Activated naive CD4-positive, alpha-beta T cell treated with anti-CD3 and anti-CD28 coated beads, Interleukin-2, amount 50 U/mL, for 24 hours (primary cell): ENCODE measurements at regions not wholly inside any gene's neighbourhood (a gene's known extent, or its start where the extent isn't known, plus 50 kb on each side); places are given as distances from the start of the nearest gene placed in this dataset.
"Not testable (repeated sequence)": the region's sequence is repeated elsewhere in the genome, so short reads cannot be mapped to it uniquely, and the experiment has no call there.

Experiments used
- H3K27ac Mint-ChIP-seq: one replicate; pipeline ENCODE4 v1.8.0; 2021; ENCODE audit warnings: mild to moderate bottlenecking, mixed read lengths
- H3K27me3 Mint-ChIP-seq: one replicate; pipeline ENCODE4 v1.8.0; 2021; ENCODE audit warnings: mixed read lengths
- H3K36me3 Mint-ChIP-seq: one replicate; pipeline ENCODE4 v1.8.0; 2021; ENCODE audit warnings: mixed read lengths
- H3K4me1 Mint-ChIP-seq: one replicate; pipeline ENCODE4 v1.8.0; 2021; ENCODE audit warnings: mixed read lengths
- H3K4me3 Mint-ChIP-seq: one replicate; pipeline ENCODE4 v1.8.0; 2021; ENCODE audit warnings: mild to moderate bottlenecking, mixed read lengths
- H3K9me3 Mint-ChIP-seq: one replicate; pipeline ENCODE4 v1.8.0; 2021; ENCODE audit warnings: mixed read lengths

GRCh38 chr14:83290447-83290846, 1756.8 kb upstream of the SEL1L start:
- Mint-ChIP-seq H3K4me1 (no peaks in the 10 kb centered on the region), H3K36me3 (no peaks in the 10 kb centered on the region), H3K27ac (no peak overlapping the region), H3K4me3 (no peak overlapping the region), H3K27me3 (no peaks in the 10 kb centered on the region), H3K9me3 (peaks cover 21% of the 10 kb centered on the region)

GRCh38 chr14:83291714-83292113, 1758.1 kb upstream of the SEL1L start:
- no peak overlapping the region for H3K27ac Mint-ChIP-seq
- H3K9me3 Mint-ChIP-seq = peaks cover 21% of the 10 kb centered on the region
- no peak overlapping the region for H3K4me3 Mint-ChIP-seq
- H3K36me3 Mint-ChIP-seq = no peaks in the 10 kb centered on the region
- no peaks in the 10 kb centered on the region for H3K4me1 Mint-ChIP-seq
- H3K27me3 Mint-ChIP-seq = no peaks in the 10 kb centered on the region

GRCh38 chr14:83294941-83295340, 1761.3 kb upstream of the SEL1L start:
- no peak overlapping the region for H3K4me3 Mint-ChIP-seq
- peaks cover 15% of the 10 kb centered on the region for H3K9me3 Mint-ChIP-seq
- no peak overlapping the region for H3K27ac Mint-ChIP-seq
- no peaks in the 10 kb centered on the region for H3K4me1 Mint-ChIP-seq
- H3K36me3 Mint-ChIP-seq = no peaks in the 10 kb centered on the region
- no peaks in the 10 kb centered on the region for H3K27me3 Mint-ChIP-seq

GRCh38 chr14:83297361-83297760, 1763.7 kb upstream of the SEL1L start:
- Mint-ChIP-seq H3K4me1 (no peaks in the 10 kb centered on the region), H3K27me3 (no peaks in the 10 kb centered on the region), H3K27ac (no peak overlapping the region), H3K4me3 (no peak overlapping the region), H3K9me3 (peaks cover 15% of the 10 kb centered on the region), H3K36me3 (no peaks in the 10 kb centered on the region)

GRCh38 chr14:83298016-83298415, 1764.4 kb upstream of the SEL1L start:
- H3K27ac Mint-ChIP-seq, H3K4me1 Mint-ChIP-seq, H3K27me3 Mint-ChIP-seq, H3K4me3 Mint-ChIP-seq, H3K36me3 Mint-ChIP-seq: not testable (repeated sequence)
- peaks cover 10% of the 10 kb centered on the region for H3K9me3 Mint-ChIP-seq

- H3K9me3 Mint-ChIP-seq = no peaks in the 10 kb centered on the region
- H3K4me1 Mint-ChIP-seq = no peaks in the 10 kb centered on the region
- no peak overlapping the region for H3K4me3 Mint-ChIP-seq
- no peaks in the 10 kb centered on the region for H3K36me3 Mint-ChIP-seq
- H3K27ac Mint-ChIP-seq = no peak overlapping the region
- no peaks in the 10 kb centered on the region for H3K27me3 Mint-ChIP-seq
These were observed 1766.9 kb upstream of the SEL1L start for GRCh38 chr14:83300476-83301064.

- Mint-ChIP-seq H3K9me3 (peaks cover 4% of the 10 kb centered on the region), H3K4me1 (no peaks in the 10 kb centered on the region), H3K27me3 (no peaks in the 10 kb centered on the region), H3K4me3 (no peak overlapping the region), H3K36me3 (no peaks in the 10 kb centered on the region), H3K27ac (no peak overlapping the region)
These were observed 1768.1 kb upstream of the SEL1L start for GRCh38 chr14:83301791-83302190.

- no peaks in the 10 kb centered on the region for H3K27me3 Mint-ChIP-seq
- H3K4me1 Mint-ChIP-seq = no peaks in the 10 kb centered on the region
- H3K9me3 Mint-ChIP-seq = peaks cover 10% of the 10 kb centered on the region
- H3K4me3 Mint-ChIP-seq = no peak overlapping the region
- no peak overlapping the region for H3K27ac Mint-ChIP-seq
- no peaks in the 10 kb centered on the region for H3K36me3 Mint-ChIP-seq
These were observed 1775.6 kb upstream of the SEL1L start for GRCh38 chr14:83309211-83309610.

- Mint-ChIP-seq H3K36me3 (no peaks in the 10 kb centered on the region), H3K9me3 (peaks cover 10% of the 10 kb centered on the region), H3K27ac (no peak overlapping the region), H3K4me1 (no peaks in the 10 kb centered on the region), H3K27me3 (no peaks in the 10 kb centered on the region), H3K4me3 (no peak overlapping the region)
These were observed 1776.2 kb upstream of the SEL1L start for GRCh38 chr14:83309833-83310232.

GRCh38 chr14:83312511-83312910, 1778.9 kb upstream of the SEL1L start:
- H3K4me1 Mint-ChIP-seq = no peaks in the 10 kb centered on the region
- no peak overlapping the region for H3K4me3 Mint-ChIP-seq
- no peaks in the 10 kb centered on the region for H3K36me3 Mint-ChIP-seq
- H3K27me3 Mint-ChIP-seq = no peaks in the 10 kb centered on the region
- H3K9me3 Mint-ChIP-seq = peaks cover 5% of the 10 kb centered on the region
- no peak overlapping the region for H3K27ac Mint-ChIP-seq

GRCh38 chr14:83314764-83315163, 1781.1 kb upstream of the SEL1L start:
- Mint-ChIP-seq H3K4me3 (no peak overlapping the region), H3K9me3 (peaks cover 5% of the 10 kb centered on the region), H3K27ac (no peak overlapping the region)

GRCh38 chr14:83316356-83316755, 1782.7 kb upstream of the SEL1L start:
- Mint-ChIP-seq H3K36me3 (no peaks in the 10 kb centered on the region), H3K27ac (no peak overlapping the region), H3K4me3 (no peak overlapping the region), H3K4me1 (no peaks in the 10 kb centered on the region), H3K27me3 (no peaks in the 10 kb centered on the region), H3K9me3 (no peaks in the 10 kb centered on the region)

More at GRCh38 chr14:83314764-83315163, 1781.1 kb upstream of the SEL1L start:
- Mint-ChIP-seq H3K4me1 (no peaks in the 10 kb centered on the region), H3K27me3 (no peaks in the 10 kb centered on the region), H3K36me3 (no peaks in the 10 kb centered on the region)

- Mint-ChIP-seq H3K4me3 (no peak overlapping the region), H3K36me3 (no peaks in the 10 kb centered on the region), H3K27me3 (no peaks in the 10 kb centered on the region), H3K4me1 (no peaks in the 10 kb centered on the region), H3K9me3 (no peaks in the 10 kb centered on the region), H3K27ac (no peak overlapping the region)
These were observed 1787.2 kb upstream of the SEL1L start for GRCh38 chr14:83320837-83321236.

GRCh38 chr14:83331513-83331912, 1797.9 kb upstream of the SEL1L start:
- H3K4me3 Mint-ChIP-seq = no peak overlapping the region

GRCh38 chr14:83342590-83342989, 1808.9 kb upstream of the SEL1L start:
- Mint-ChIP-seq H3K27ac (no peak overlapping the region), H3K27me3 (no peaks in the 10 kb centered on the region), H3K9me3 (peaks cover 11% of the 10 kb centered on the region), H3K36me3 (no peaks in the 10 kb centered on the region), H3K4me1 (no peaks in the 10 kb centered on the region), H3K4me3 (no peak overlapping the region)

More at GRCh38 chr14:83331513-83331912, 1797.9 kb upstream of the SEL1L start:
- Mint-ChIP-seq H3K27ac (no peak overlapping the region), H3K36me3 (no peaks in the 10 kb centered on the region), H3K4me1 (no peaks in the 10 kb centered on the region), H3K27me3 (no peaks in the 10 kb centered on the region), H3K9me3 (peaks cover 5% of the 10 kb centered on the region)

- Mint-ChIP-seq H3K9me3 (no peaks in the 10 kb centered on the region), H3K27me3 (no peaks in the 10 kb centered on the region), H3K27ac (no peak overlapping the region), H3K4me1 (no peaks in the 10 kb centered on the region), H3K4me3 (no peak overlapping the region), H3K36me3 (no peaks in the 10 kb centered on the region)
These were observed 1814.2 kb upstream of the SEL1L start for GRCh38 chr14:83347874-83348273.

GRCh38 chr14:83355609-83356008, 1822.0 kb upstream of the SEL1L start:
- H3K9me3 Mint-ChIP-seq = no peaks in the 10 kb centered on the region
- H3K4me1 Mint-ChIP-seq = no peaks in the 10 kb centered on the region
- H3K4me3 Mint-ChIP-seq = no peak overlapping the region
- no peaks in the 10 kb centered on the region for H3K27me3 Mint-ChIP-seq
- no peaks in the 10 kb centered on the region for H3K36me3 Mint-ChIP-seq
- no peak overlapping the region for H3K27ac Mint-ChIP-seq
